Glutamatergic neuron (in vitro differentiated cells): ENCODE measurements at regions not wholly inside any gene's neighbourhood (a gene's known extent, or its start where the extent isn't known, plus 50 kb on each side); places are given as distances from the start of the nearest gene placed in this dataset.

Experiments used
- DNase-seq: peaks from one replicate; pipeline ENCODE4 v3.0.0; 2022
- H3K27ac Mint-ChIP-seq: one replicate; pipeline ENCODE4 v1.8.0; 2020; ENCODE audit warnings: mild to moderate bottlenecking, mixed read lengths, inconsistent platforms; ENCODE audit not compliant: unreplicated experiment
- H3K27me3 Mint-ChIP-seq: one replicate; pipeline ENCODE4 v1.8.0; 2020; ENCODE audit warnings: mild to moderate bottlenecking, moderate library complexity, mixed read lengths, inconsistent platforms; ENCODE audit not compliant: unreplicated experiment
- H3K36me3 Mint-ChIP-seq: one replicate; pipeline ENCODE4 v1.8.0; 2020; ENCODE audit warnings: mild to moderate bottlenecking, mixed read lengths, inconsistent platforms; ENCODE audit not compliant: unreplicated experiment
- H3K4me1 Mint-ChIP-seq: one replicate; pipeline ENCODE4 v1.8.0; 2020; ENCODE audit warnings: mild to moderate bottlenecking, low read depth, mixed read lengths, inconsistent platforms; ENCODE audit not compliant: unreplicated experiment
- H3K4me3 Mint-ChIP-seq: one replicate; pipeline ENCODE4 v1.8.0; 2020; ENCODE audit warnings: mild to moderate bottlenecking, mixed read lengths, inconsistent platforms; ENCODE audit not compliant: unreplicated experiment
- H3K9me3 Mint-ChIP-seq: one replicate; pipeline ENCODE4 v1.8.0; 2020; ENCODE audit warnings: mild to moderate bottlenecking, moderate library complexity, mixed read lengths, inconsistent platforms; ENCODE audit not compliant: unreplicated experiment
- CTCF ChIP-seq: fragments of 200-600 bp; sonication (generic); IDR thresholded peaks from one replicate; pipeline ENCODE4 v1.5.0; 2021; ENCODE audit not compliant: partially characterized antibody, unreplicated experiment

GRCh38 chr11:95385577-95385976, 154.6 kb upstream of the SESN3 start:
- H3K9me3 Mint-ChIP-seq = no peaks in the 10 kb centered on the region
- H3K27me3 Mint-ChIP-seq = no peaks in the 10 kb centered on the region
- no peaks in the 10 kb centered on the region for H3K36me3 Mint-ChIP-seq
- H3K27ac Mint-ChIP-seq = no peak overlapping the region
- no peak for TF ChIP-seq CTCF
- no peaks in the 10 kb centered on the region for H3K4me1 Mint-ChIP-seq
- H3K4me3 Mint-ChIP-seq = no peak overlapping the region
- no peak for DNase-seq

GRCh38 chr11:95379479-95379878, 148.5 kb upstream of the SESN3 start:
- no peak overlapping the region for H3K27ac Mint-ChIP-seq
- no peaks in the 10 kb centered on the region for H3K27me3 Mint-ChIP-seq
- no peak for TF ChIP-seq CTCF
- H3K9me3 Mint-ChIP-seq = peaks cover 3% of the 10 kb centered on the region
- peaks cover 2% of the 10 kb centered on the region for H3K4me1 Mint-ChIP-seq
- no peak overlapping the region for H3K4me3 Mint-ChIP-seq
- DNase-seq = no peak
- H3K36me3 Mint-ChIP-seq = no peaks in the 10 kb centered on the region

DNA sequence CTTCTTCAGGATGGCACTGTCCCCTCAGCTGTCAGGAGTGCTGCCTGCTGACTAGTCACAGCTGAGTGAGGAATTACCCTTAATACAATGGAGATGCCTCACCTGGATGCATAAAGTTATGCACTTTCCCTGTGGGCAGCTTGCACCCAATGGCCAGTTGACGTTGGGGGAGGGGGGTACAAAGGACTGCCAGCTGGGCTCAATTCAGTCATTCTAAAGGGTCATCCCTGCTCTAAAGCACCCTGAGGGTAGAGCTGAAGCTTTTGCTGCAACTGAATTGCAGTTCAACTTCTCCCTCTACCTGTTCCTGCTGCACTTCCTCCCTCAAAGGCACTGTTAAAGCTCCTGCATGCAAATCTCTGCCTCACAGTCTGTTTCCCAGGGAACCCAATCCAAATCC, 147.8 kb upstream of the SESN3 start:
- Mint-ChIP-seq H3K27ac (no peak overlapping the region), H3K9me3 (peaks cover 3% of the 10 kb centered on the region), H3K36me3 (no peaks in the 10 kb centered on the region), H3K27me3 (peaks cover 3% of the 10 kb centered on the region), H3K4me1 (peaks cover 2% of the 10 kb centered on the region), H3K4me3 (no peak overlapping the region)
- no peak for TF ChIP-seq CTCF
- DNase-seq = no peak

DNA sequence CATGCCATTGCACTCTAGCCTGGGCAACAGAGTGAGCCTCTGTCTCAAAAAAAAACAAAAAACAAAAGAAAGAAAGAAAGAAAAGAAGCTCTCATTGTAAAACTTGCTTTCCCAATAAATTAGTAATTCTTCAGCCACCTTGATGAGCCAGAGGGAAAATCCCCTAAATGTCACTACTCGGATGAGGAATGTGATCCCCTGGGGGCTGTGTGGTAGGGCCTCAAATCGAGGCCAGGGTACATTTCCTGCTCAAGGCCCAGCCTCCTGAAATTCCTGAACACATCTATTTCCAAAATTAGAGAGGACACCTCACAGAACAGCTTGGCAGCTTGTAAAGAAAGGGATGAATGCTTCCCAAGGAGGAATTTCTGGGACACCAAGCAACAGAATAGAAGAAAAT, 147.1 kb upstream of the SESN3 start:
- Mint-ChIP-seq H3K36me3 (no peaks in the 10 kb centered on the region), H3K9me3 (peaks cover 3% of the 10 kb centered on the region), H3K4me1 (peaks cover 5% of the 10 kb centered on the region), H3K27ac (no peak overlapping the region), H3K4me3 (no peak overlapping the region), H3K27me3 (peaks cover 3% of the 10 kb centered on the region)
- no peak for TF ChIP-seq CTCF
- no peak for DNase-seq

GRCh38 chr11:95375886-95376285, 144.9 kb upstream of the SESN3 start:
- DNase-seq = no peak
- no peak for TF ChIP-seq CTCF

More at GRCh38 chr11:95375886-95376285, 144.9 kb upstream of the SESN3 start:
- Mint-ChIP-seq H3K4me1 (peaks cover 8% of the 10 kb centered on the region), H3K4me3 (no peak overlapping the region), H3K27me3 (peaks cover 3% of the 10 kb centered on the region), H3K36me3 (no peaks in the 10 kb centered on the region), H3K9me3 (peaks cover 3% of the 10 kb centered on the region), H3K27ac (no peak overlapping the region)
